HEK293T (cell line): ENCODE measurements at regions not wholly inside any gene's neighbourhood (a gene's known extent, or its start where the extent isn't known, plus 50 kb on each side); places are given as distances from the start of the nearest gene placed in this dataset.
A peak's percentile ranks its signal among the peaks of the same experiment; 100 is the strongest.

ENCODE experiments used
- CTCF ChIA-PET: fragments of 350-600 bp; formaldehyde crosslinking; extraction: SDS; loops from one replicate; lab custom pipeline; 2021; ENCODE audit warnings: antibody characterized with exemption, inconsistent platforms; lab: Yijun Ruan, JAX
- POLR2A ChIA-PET: fragments of 350-600 bp; formaldehyde crosslinking; extraction: SDS; loops from one replicate; lab custom pipeline; 2020; ENCODE audit warnings: antibody characterized with exemption, inconsistent platforms; lab: Yijun Ruan, JAX
- DNase-seq: peaks from one replicate; pipeline ENCODE4 v3.0.0; 2012; ENCODE audit warnings: mixed read lengths; ENCODE audit errors: extremely low spot score
- ARNT ChIP-seq: fragments of 450-650 bp; IDR thresholded peaks from 2 replicates; pipeline ENCODE4 v1.6.1; 2017; ENCODE audit warnings: mild to moderate bottlenecking
- BHLHE40 ChIP-seq: fragments of 450-650 bp; IDR thresholded peaks from 2 replicates; pipeline ENCODE4 v1.6.1; 2016; ENCODE audit warnings: mild to moderate bottlenecking, moderate library complexity, borderline replicate concordance
- CTBP1 ChIP-seq: fragments of 450-650 bp; IDR thresholded peaks from 2 replicates; pipeline ENCODE4 v1.6.1; 2016; ENCODE audit warnings: borderline replicate concordance
- ELF4 ChIP-seq: fragments of 450-650 bp; IDR thresholded peaks from 2 replicates; pipeline ENCODE4 v1.6.1; 2017; ENCODE audit warnings: antibody characterized with exemption
- FOXA1 ChIP-seq: fragments of 450-650 bp; IDR thresholded peaks from 2 replicates; pipeline ENCODE4 v1.6.1; 2016; ENCODE audit warnings: mild to moderate bottlenecking
- FOXK2 ChIP-seq: fragments of 450-650 bp; IDR thresholded peaks from 2 replicates; pipeline ENCODE4 v1.6.1; 2016; ENCODE audit warnings: mild to moderate bottlenecking
- FOXM1 ChIP-seq: fragments of 450-650 bp; IDR thresholded peaks from 2 replicates; pipeline ENCODE4 v1.6.1; 2017; ENCODE audit warnings: mild to moderate bottlenecking, borderline replicate concordance
- HDGF ChIP-seq: fragments of 450-650 bp; IDR thresholded peaks from 2 replicates; pipeline ENCODE4 v1.6.1; 2017; ENCODE audit warnings: antibody characterized with exemption, borderline replicate concordance
- L3MBTL2 ChIP-seq: fragments of 450-650 bp; conservative IDR thresholded peaks from 2 replicates; pipeline ENCODE4 v1.6.1; 2016; ENCODE audit warnings: mild to moderate bottlenecking
- LEF1 ChIP-seq: fragments of 450-650 bp; IDR thresholded peaks from 2 replicates; pipeline ENCODE4 v1.6.1; 2017; ENCODE audit warnings: mild to moderate bottlenecking, borderline replicate concordance
- NFRKB ChIP-seq: fragments of 450-650 bp; IDR thresholded peaks from 2 replicates; pipeline ENCODE4 v1.6.1; 2016; ENCODE audit warnings: mild to moderate bottlenecking, moderate library complexity
- PKNOX1 ChIP-seq: fragments of 450-650 bp; IDR thresholded peaks from 2 replicates; pipeline ENCODE4 v1.6.1; 2016
- SP1 ChIP-seq: fragments of 450-650 bp; IDR thresholded peaks from 2 replicates; pipeline ENCODE4 v1.6.1; 2017
- SUZ12 ChIP-seq: fragments of 450-650 bp; IDR thresholded peaks from 2 replicates; pipeline ENCODE4 v1.6.1; 2016; ENCODE audit warnings: mild to moderate bottlenecking
- TARDBP ChIP-seq: fragments of 450-650 bp; IDR thresholded peaks from 2 replicates; pipeline ENCODE4 v1.6.1; 2016
- ZNF384 ChIP-seq: fragments of 450-650 bp; IDR thresholded peaks from 2 replicates; pipeline ENCODE4 v1.6.1; 2016

GRCh38 chr2:2866459-2866858 lies 511.2 kb downstream of the EIPR1 start:
- TF ChIP-seq ELF4 (no peak), LEF1 (no peak), FOXA1 (no peak), NFRKB (no peak), FOXM1 (no peak), FOXK2 (no peak), TARDBP (no peak), ZNF384 (no peak)
- no peak for DNase-seq
- CTCF ChIA-PET = no interaction called here
- POLR2A ChIA-PET = no interaction called here

- CTCF ChIA-PET = no interaction called here
- no peak for DNase-seq
- TF ChIP-seq CTBP1 (no peak), SUZ12 (no peak), FOXA1 (no peak), TARDBP (no peak), L3MBTL2 (no peak), ELF4 (no peak), NFRKB (no peak), PKNOX1 (no peak), SP1 (no peak), BHLHE40 (no peak), HDGF (no peak), ZNF384 (no peak), FOXK2 (no peak), LEF1 (no peak), FOXM1 (no peak), ARNT (no peak)
- POLR2A ChIA-PET = no interaction called here
These were observed 515.2 kb downstream of the EIPR1 start for GRCh38 chr2:2862386-2862785.

- TF ChIP-seq ELF4 = no peak
- TF ChIP-seq LEF1 = no peak
- no peak for TF ChIP-seq FOXA1
- no peak for TF ChIP-seq L3MBTL2
- no peak for TF ChIP-seq ZNF384
- no peak for TF ChIP-seq ARNT
- no peak for TF ChIP-seq NFRKB
- no peak for TF ChIP-seq TARDBP
- no peak for TF ChIP-seq SUZ12
- no peak for TF ChIP-seq FOXM1
- TF ChIP-seq PKNOX1 = no peak
- no peak for TF ChIP-seq HDGF
- no peak for TF ChIP-seq SP1
- TF ChIP-seq BHLHE40 = no peak
- TF ChIP-seq CTBP1 = no peak
- no peak for DNase-seq
- CTCF ChIA-PET = no interaction called here
- POLR2A ChIA-PET = no interaction called here
These were observed 515.9 kb downstream of the EIPR1 start for GRCh38 chr2:2861666-2862240.

GRCh38 chr2:2860589-2861300 lies 516.9 kb downstream of the EIPR1 start:
- TF ChIP-seq BHLHE40 (no peak), CTBP1 (no peak), ZNF384 (no peak), L3MBTL2 (peak; percentile 61), FOXM1 (no peak)
- DNase-seq = no peak
- POLR2A ChIA-PET = no interaction called here
- CTCF ChIA-PET = no interaction called here

- ChIA-PET POLR2A (no interaction called here), CTCF (no interaction called here)
- no peak for DNase-seq
- TF ChIP-seq L3MBTL2 (peak; percentile 45; the same call in 1 of the 2 replicates), ZNF384 (no peak)
These were observed 517.9 kb downstream of the EIPR1 start for GRCh38 chr2:2859732-2860131.

GRCh38 chr2:2859164-2859563 lies 518.5 kb downstream of the EIPR1 start:
- ChIA-PET CTCF (no interaction called here), POLR2A (no interaction called here)
- TF ChIP-seq ARNT (no peak), FOXM1 (no peak)
- no peak for DNase-seq

GRCh38 chr2:2856723-2857415 lies 520.7 kb downstream of the EIPR1 start:
- DNase-seq = no peak
- TF ChIP-seq FOXA1 (no peak), ARNT (no peak), ELF4 (no peak), CTBP1 (no peak), L3MBTL2 (no peak), NFRKB (no peak), FOXM1 (no peak), FOXK2 (no peak), HDGF (no peak), PKNOX1 (no peak), BHLHE40 (no peak), SP1 (no peak), LEF1 (no peak), ZNF384 (no peak), TARDBP (no peak), SUZ12 (no peak)
- POLR2A ChIA-PET = no interaction called here
- CTCF ChIA-PET = no interaction called here
